IMR-90 (cell line): ENCODE measurements at regions not wholly inside any gene's neighbourhood (a gene's known extent, or its start where the extent isn't known, plus 50 kb on each side); places are given as distances from the start of the nearest gene placed in this dataset.

Experiments used
- ATAC-seq: fragments of 200-7000 bp; cut with Tn5 transposase; 2 replicates; pipeline ENCODE4 v1.9.1; 2020; ENCODE audit warnings: low read depth, mild to moderate bottlenecking, moderate library complexity
- BruUV-seq: library from RNA; stranded (reverse); fragments of 400-500 nt; replicated peaks from 2 replicates; lab custom pipeline; 2021; lab: Mats Ljungman, UMichigan
- CTCF ChIA-PET: fragments of 300-600 bp; formaldehyde crosslinking; extraction: SDS; loops from one replicate; lab custom pipeline; 2021; ENCODE audit warnings: antibody characterized with exemption; lab: Yijun Ruan, JAX
- POLR2A ChIA-PET: fragments of 300-600 bp; sonication (Branson Sonifier 250); formaldehyde crosslinking; loops from one replicate; lab custom pipeline; 2022; ENCODE audit warnings: antibody characterized with exemption; ENCODE audit not compliant: unreplicated experiment; lab: Charles Lee
- DNase-seq: peaks from one replicate; pipeline ENCODE4 v3.0.0; 2013
- H2AFZ ChIP-seq: replicated peaks from 2 replicates; pipeline ENCODE3; 2013; ENCODE audit warnings: low read length, mild to moderate bottlenecking; ENCODE audit not compliant: poor library complexity
- H2AK5ac ChIP-seq: 2 replicates; pipeline ENCODE4 v1.6.1; 2013; ENCODE audit warnings: low read depth, low read length, inconsistent platforms
- H2AK9ac ChIP-seq: replicated peaks from 2 replicates; pipeline ENCODE3; 2013; ENCODE audit warnings: mild to moderate bottlenecking, low read depth, low read length, moderate library complexity; ENCODE audit not compliant: poor library complexity
- H2BK120ac ChIP-seq: 2 replicates; pipeline ENCODE4 v1.6.1; 2013; ENCODE audit warnings: low read depth, low read length, inconsistent platforms
- H2BK15ac ChIP-seq: 3 replicates; pipeline ENCODE4 v1.6.1; 2013; ENCODE audit warnings: low read depth, low read length, inconsistent platforms
- H2BK20ac ChIP-seq: 2 replicates; pipeline ENCODE4 v1.6.1; 2013; ENCODE audit warnings: low read depth, mild to moderate bottlenecking, inconsistent platforms, low read length, moderate library complexity
- H2BK5ac ChIP-seq: 2 replicates; pipeline ENCODE4 v1.6.1; 2013; ENCODE audit warnings: mild to moderate bottlenecking, low read depth, low read length, inconsistent platforms; ENCODE audit not compliant: poor library complexity, severe bottlenecking
- H3K14ac ChIP-seq: replicated peaks from 2 replicates; pipeline ENCODE4 v1.6.1; 2013; ENCODE audit warnings: low read depth, low read length, inconsistent platforms
- H3K18ac ChIP-seq: 2 replicates; pipeline ENCODE4 v1.6.1; 2013; ENCODE audit warnings: low read depth, low read length, control low read depth
- H3K23ac ChIP-seq: 2 replicates; pipeline ENCODE4 v1.6.1; 2013; ENCODE audit warnings: low read depth, low read length, inconsistent platforms
- H3K27ac ChIP-seq: 2 replicates; pipeline ENCODE4 v1.5.1; 2013; ENCODE audit warnings: mild to moderate bottlenecking, control low read depth, low read length; ENCODE audit not compliant: insufficient read depth
- H3K27me3 ChIP-seq: 2 replicates; pipeline ENCODE4 v1.6.1; 2013; ENCODE audit warnings: low read length; ENCODE audit not compliant: control insufficient read depth, insufficient read depth
- H3K36me3 ChIP-seq: 2 replicates; pipeline ENCODE4 v1.6.1; 2013; ENCODE audit warnings: low read length, mixed read lengths; ENCODE audit not compliant: control insufficient read depth, insufficient read depth
- H3K4ac ChIP-seq: 2 replicates; pipeline ENCODE4 v1.6.1; 2013; ENCODE audit warnings: low read depth, low read length, inconsistent platforms
- H3K4me1 ChIP-seq: 2 replicates; pipeline ENCODE4 v1.6.1; 2013; ENCODE audit warnings: low read length, mixed read lengths; ENCODE audit not compliant: control insufficient read depth, insufficient read depth
- H3K4me2 ChIP-seq: 2 replicates; pipeline ENCODE4 v1.6.1; 2013; ENCODE audit warnings: low read depth, mild to moderate bottlenecking, control low read depth, low read length, moderate library complexity
- H3K4me3 ChIP-seq: 2 replicates; pipeline ENCODE4 v1.5.1; 2013; ENCODE audit warnings: low read depth, mild to moderate bottlenecking, control low read depth, low read length, moderate library complexity; ENCODE audit not compliant: insufficient read depth
- H3K56ac ChIP-seq: 2 replicates; pipeline ENCODE4 v1.6.1; 2013; ENCODE audit warnings: low read length, inconsistent platforms; ENCODE audit not compliant: insufficient read depth; ENCODE audit errors: extremely low read depth
- H3K79me1 ChIP-seq, 2 experiments: 2 replicates each; pipeline ENCODE4 v1.6.1; 2013; ENCODE audit warnings: low read length in 2 of 2, inconsistent platforms in 1 of 2, low read depth in 1 of 2
- H3K9ac ChIP-seq: 2 replicates; pipeline ENCODE4 v1.6.1; 2013; ENCODE audit warnings: low read depth, low read length, control low read depth
- H3K9me1 ChIP-seq: 2 replicates; pipeline ENCODE4 v1.6.1; 2013; ENCODE audit warnings: low read length, inconsistent platforms; ENCODE audit not compliant: insufficient read depth
- H3K9me3 ChIP-seq: 2 replicates; pipeline ENCODE4 v1.6.1; 2013; ENCODE audit warnings: low read length; ENCODE audit not compliant: control insufficient read depth, insufficient read depth
- H4K20me1 ChIP-seq: 2 replicates; pipeline ENCODE4 v1.6.1; 2013; ENCODE audit warnings: low read length, inconsistent platforms; ENCODE audit not compliant: insufficient read depth
- H4K5ac ChIP-seq: 2 replicates; pipeline ENCODE4 v1.6.1; 2013; ENCODE audit warnings: mild to moderate bottlenecking, low read depth, low read length, control low read depth
- H4K8ac ChIP-seq, 2 experiments: 2 replicates each; pipeline ENCODE4 v1.6.1; 2013; ENCODE audit warnings: low read depth in 2 of 2, low read length in 2 of 2, control low read depth in 1 of 2, inconsistent platforms in 1 of 2
- H4K91ac ChIP-seq: 2 replicates; pipeline ENCODE4 v1.6.1; 2013; ENCODE audit warnings: low read depth, low read length, inconsistent platforms; ENCODE audit not compliant: insufficient read depth
- BHLHE40 ChIP-seq: fragments of 150-350 bp; IDR thresholded peaks from 2 replicates; pipeline ENCODE4 v1.6.1; 2016; ENCODE audit warnings: mild to moderate bottlenecking, low read depth, low read length
- CEBPB ChIP-seq: IDR thresholded peaks from 2 replicates; pipeline ENCODE4 v1.6.1; 2012; ENCODE audit warnings: low read depth, low read length, improper control_type of control experiment
- CHD1 ChIP-seq: IDR thresholded peaks from 2 replicates; pipeline ENCODE4 v1.6.1; 2012; ENCODE audit warnings: low read depth, low read length, improper control_type of control experiment
- CTCF ChIP-seq: conservative IDR thresholded peaks from 2 replicates; pipeline ENCODE4 v1.5.1; 2012; ENCODE audit warnings: mild to moderate bottlenecking, low read depth, low read length, improper control_type of control experiment
- ELK1 ChIP-seq: fragments of 150-350 bp; IDR thresholded peaks from 2 replicates; pipeline ENCODE4 v1.6.1; 2016; ENCODE audit warnings: low read depth, mild to moderate bottlenecking, low read length, moderate library complexity, borderline replicate concordance
- FOS ChIP-seq: fragments of 150-350 bp; IDR thresholded peaks from 2 replicates; pipeline ENCODE4 v1.6.1; 2016; ENCODE audit warnings: low read depth, low read length
- MAFK ChIP-seq: IDR thresholded peaks from 2 replicates; pipeline ENCODE4 v1.6.1; 2012; ENCODE audit warnings: low read depth, low read length, improper control_type of control experiment
- MAZ ChIP-seq: IDR thresholded peaks from 2 replicates; pipeline ENCODE4 v1.6.1; 2012; ENCODE audit warnings: low read depth, mild to moderate bottlenecking, low read length, improper control_type of control experiment, moderate library complexity, borderline replicate concordance
- MXI1 ChIP-seq: IDR thresholded peaks from 2 replicates; pipeline ENCODE4 v1.6.1; 2012; ENCODE audit warnings: low read depth, mild to moderate bottlenecking, low read length, moderate library complexity, borderline replicate concordance
- NFE2L2 ChIP-seq: fragments of 150-350 bp; IDR thresholded peaks from 2 replicates; pipeline ENCODE4 v1.6.1; 2016; ENCODE audit warnings: low read depth, mild to moderate bottlenecking, low read length
- POLR2A ChIP-seq: IDR thresholded peaks from 2 replicates; pipeline ENCODE4 v1.6.1; 2012; ENCODE audit warnings: mild to moderate bottlenecking, low read depth, low read length
- RAD21 ChIP-seq: IDR thresholded peaks from 2 replicates; pipeline ENCODE4 v1.6.1; 2012; ENCODE audit warnings: low read length, improper control_type of control experiment
- RCOR1 ChIP-seq: IDR thresholded peaks from 2 replicates; pipeline ENCODE4 v1.6.1; 2012; ENCODE audit warnings: mild to moderate bottlenecking, low read length, improper control_type of control experiment; ENCODE audit not compliant: insufficient replicate concordance
- RFX5 ChIP-seq: IDR thresholded peaks from 2 replicates; pipeline ENCODE4 v1.8.0; 2012; ENCODE audit warnings: low read depth, mild to moderate bottlenecking, low read length, moderate library complexity
- SMC3 ChIP-seq: fragments of 150-350 bp; IDR thresholded peaks from 2 replicates; pipeline ENCODE4 v1.6.1; 2016; ENCODE audit warnings: low read depth, mild to moderate bottlenecking, antibody characterized with exemption, low read length, moderate library complexity
- USF2 ChIP-seq: fragments of 150-350 bp; IDR thresholded peaks from 2 replicates; pipeline ENCODE4 v1.6.1; 2017; ENCODE audit warnings: mild to moderate bottlenecking, antibody characterized with exemption, low read length, low read depth
- dilution Hi-C: fragments of 300-500 bp; cut with HindIII; formaldehyde crosslinking; loops from one replicate; pipeline ENCODE4 v1.14.3; 2018; ENCODE audit warnings: low sequenced_read_pairs; ENCODE audit not compliant: unreplicated experiment
- in situ Hi-C: fragments of 300-500 bp; cut with MboI; formaldehyde crosslinking; loops from 3 replicates; pipeline ENCODE4 v1.14.3; 2019; ENCODE audit warnings: low sequenced_read_pairs, inconsistent platforms, mixed read lengths
- intact Hi-C: fragments of 100-400 bp; cut with micrococcal nuclease; formaldehyde crosslinking; loops from 2 replicates; pipeline ENCODE4 v1.10.0; 2022

- in situ Hi-C loops, result no loop called here
- no peak overlapping the region for H2BK15ac ChIP-seq
- intact Hi-C loops, result no loop called here
- ChIA-PET CTCF (no interaction called here), POLR2A (no interaction called here)
- H3K14ac ChIP-seq, result no peak overlapping the region
- no peak overlapping the region for H2BK120ac ChIP-seq
- H3K27me3 ChIP-seq, result no peaks in the 10 kb centered on the region
- no peak overlapping the region for H4K8ac ChIP-seq
- H3K36me3 ChIP-seq, result no peaks in the 10 kb centered on the region
- H3K27ac ChIP-seq, result no peak overlapping the region
- H3K9me3 ChIP-seq, result peaks cover 6% of the 10 kb centered on the region
- H3K9ac ChIP-seq, result no peak overlapping the region
- ATAC-seq, result no peak
- H3K4me3 ChIP-seq, result no peak overlapping the region
- H3K56ac ChIP-seq, result no peak overlapping the region
- H3K4me2 ChIP-seq, result no peak overlapping the region
- BruUV-seq, result no TSS peak
- no peak for DNase-seq
- no peak overlapping the region for H4K91ac ChIP-seq
- no peaks in the 10 kb centered on the region for H3K4me1 ChIP-seq
- H4K5ac ChIP-seq, result no peak overlapping the region
- H4K20me1 ChIP-seq, result no peaks in the 10 kb centered on the region
- H2BK20ac ChIP-seq, result no peak overlapping the region
- no peak overlapping the region for H2AK5ac ChIP-seq
- no peak overlapping the region for H3K4ac ChIP-seq
- H3K18ac ChIP-seq, result no peak overlapping the region
- H2AK9ac ChIP-seq, result no peak overlapping the region
- H2BK5ac ChIP-seq, result no peak overlapping the region
- H3K79me1 ChIP-seq, result no peaks in the 10 kb centered on the region
- no peak for TF ChIP-seq CHD1
- TF ChIP-seq RFX5, result no peak
- TF ChIP-seq CEBPB, result no peak
- TF ChIP-seq MAZ, result no peak
- TF ChIP-seq RAD21, result no peak
- TF ChIP-seq FOS, result no peak
- TF ChIP-seq MAFK, result no peak
- no peak for TF ChIP-seq ELK1
- TF ChIP-seq CTCF, result no peak
- TF ChIP-seq SMC3, result no peak
- TF ChIP-seq POLR2A, result no peak
- TF ChIP-seq NFE2L2, result no peak
- TF ChIP-seq RCOR1, result no peak
- no peak for TF ChIP-seq MXI1
- TF ChIP-seq BHLHE40, result no peak
- no peak for TF ChIP-seq USF2
- no peak overlapping the region for H3K23ac ChIP-seq
- H2AFZ ChIP-seq, result no peak overlapping the region
- dilution Hi-C loops, result no loop called here
- H3K9me1 ChIP-seq, result no peaks in the 10 kb centered on the region
Observed at GRCh38 chr4:36921476-36922216, 322.9 kb upstream of the NWD2 start.
